SK-N-SH treated with all-trans-retinoic acid at 6 μM for 48 hours (cell line): ENCODE measurements at regions not wholly inside any gene's neighbourhood (a gene's known extent, or its start where the extent isn't known, plus 50 kb on each side); places are given as distances from the start of the nearest gene placed in this dataset.

ENCODE experiments used
- ATAC-seq: fragments of 200-7000 bp; cut with Tn5 transposase; 3 replicates; pipeline ENCODE4 v1.9.1; 2020; ENCODE audit warnings: mild to moderate bottlenecking, moderate library complexity
- BACH2 ChIP-seq: fragments of 250-450 bp; sonication (Bioruptor Pico); IDR thresholded peaks from 2 replicates; pipeline ENCODE4 v1.9.0; 2021; ENCODE audit warnings: mild to moderate bottlenecking, borderline replicate concordance
- CSDC2 ChIP-seq: fragments of 250-450 bp; sonication (Bioruptor Pico); IDR thresholded peaks from 2 replicates; pipeline ENCODE4 v1.5.0; 2020; ENCODE audit warnings: mild to moderate bottlenecking, moderate library complexity
- CSRNP3 ChIP-seq: fragments of 250-450 bp; sonication (Bioruptor Pico); IDR thresholded peaks from 2 replicates; pipeline ENCODE4 v1.5.1; 2021; ENCODE audit warnings: mild to moderate bottlenecking, moderate library complexity
- ESRRG ChIP-seq: fragments of 250-450 bp; sonication (Bioruptor Pico); IDR thresholded peaks from 2 replicates; pipeline ENCODE4 v1.6.1; 2021; ENCODE audit warnings: mild to moderate bottlenecking
- ISL1 ChIP-seq: fragments of 250-450 bp; sonication (Bioruptor Pico); IDR thresholded peaks from 2 replicates; pipeline ENCODE4 v2.1.2; 2022; ENCODE audit warnings: mild to moderate bottlenecking, moderate library complexity
- OSR1 ChIP-seq: fragments of 250-450 bp; sonication (Bioruptor Pico); IDR thresholded peaks from 2 replicates; pipeline ENCODE4 v1.8.0; 2022; ENCODE audit warnings: moderate library complexity, mild to moderate bottlenecking, inconsistent platforms
- POU6F1 ChIP-seq: fragments of 250-450 bp; sonication (Bioruptor Pico); IDR thresholded peaks from 2 replicates; pipeline ENCODE4 v1.8.0; 2021; ENCODE audit warnings: low read depth, mild to moderate bottlenecking, moderate library complexity, borderline replicate concordance
- PPARA ChIP-seq: fragments of 250-450 bp; sonication (Bioruptor Pico); IDR thresholded peaks from 2 replicates; pipeline ENCODE4 v1.5.0; 2020; ENCODE audit warnings: mild to moderate bottlenecking, borderline replicate concordance
- RARB ChIP-seq: fragments of 250-450 bp; sonication (Bioruptor Pico); IDR thresholded peaks from 2 replicates; pipeline ENCODE4 v1.8.0; 2021; ENCODE audit warnings: mild to moderate bottlenecking, moderate library complexity
- SNAI2 ChIP-seq: fragments of 250-450 bp; sonication (Bioruptor Pico); IDR thresholded peaks from 2 replicates; pipeline ENCODE4 v1.5.0; 2020; ENCODE audit warnings: mild to moderate bottlenecking, moderate library complexity
- TCF4 ChIP-seq: fragments of 250-450 bp; sonication (Bioruptor Pico); IDR thresholded peaks from 2 replicates; pipeline ENCODE4 v1.8.0; 2021; ENCODE audit warnings: mild to moderate bottlenecking, moderate library complexity, borderline replicate concordance
- TOX ChIP-seq: fragments of 250-450 bp; sonication (Bioruptor Pico); IDR thresholded peaks from 2 replicates; pipeline ENCODE4 v1.8.0; 2021; ENCODE audit warnings: mild to moderate bottlenecking, moderate library complexity, borderline replicate concordance
- ZFP3 ChIP-seq: fragments of 250-450 bp; sonication (Bioruptor Pico); IDR thresholded peaks from 2 replicates; pipeline ENCODE4 v1.5.0; 2020; ENCODE audit warnings: mild to moderate bottlenecking, moderate library complexity
- ZFP30 ChIP-seq: fragments of 450-650 bp; formaldehyde crosslinking; IDR thresholded peaks from 2 replicates; pipeline ENCODE4 v1.5.0; 2022; ENCODE audit warnings: mild to moderate bottlenecking, moderate library complexity
- ZNF565 ChIP-seq: fragments of 450-650 bp; formaldehyde crosslinking; conservative IDR thresholded peaks from 2 replicates; pipeline ENCODE4 v1.5.0; 2020; ENCODE audit warnings: low read depth, mild to moderate bottlenecking, moderate library complexity
- ZNF70 ChIP-seq: fragments of 450-650 bp; formaldehyde crosslinking; IDR thresholded peaks from 2 replicates; pipeline ENCODE4 v1.5.0; 2020; ENCODE audit warnings: mild to moderate bottlenecking, moderate library complexity
- ZNF8 ChIP-seq: fragments of 450-650 bp; formaldehyde crosslinking; IDR thresholded peaks from 2 replicates; pipeline ENCODE4 v1.5.0; 2020; ENCODE audit warnings: mild to moderate bottlenecking, moderate library complexity
- TF ChIP-seq, protein P1 (sequence below): fragments of 250-450 bp; sonication (Bioruptor Pico); IDR thresholded peaks from 2 replicates; pipeline ENCODE4 v1.8.0; 2020; ENCODE audit warnings: mild to moderate bottlenecking, moderate library complexity, borderline replicate concordance
- TF ChIP-seq, protein P2 (sequence below): fragments of 250-450 bp; sonication (Bioruptor Pico); IDR thresholded peaks from 2 replicates; pipeline ENCODE4 v1.5.1; 2020; ENCODE audit warnings: low read depth, mild to moderate bottlenecking, moderate library complexity

DNA sequence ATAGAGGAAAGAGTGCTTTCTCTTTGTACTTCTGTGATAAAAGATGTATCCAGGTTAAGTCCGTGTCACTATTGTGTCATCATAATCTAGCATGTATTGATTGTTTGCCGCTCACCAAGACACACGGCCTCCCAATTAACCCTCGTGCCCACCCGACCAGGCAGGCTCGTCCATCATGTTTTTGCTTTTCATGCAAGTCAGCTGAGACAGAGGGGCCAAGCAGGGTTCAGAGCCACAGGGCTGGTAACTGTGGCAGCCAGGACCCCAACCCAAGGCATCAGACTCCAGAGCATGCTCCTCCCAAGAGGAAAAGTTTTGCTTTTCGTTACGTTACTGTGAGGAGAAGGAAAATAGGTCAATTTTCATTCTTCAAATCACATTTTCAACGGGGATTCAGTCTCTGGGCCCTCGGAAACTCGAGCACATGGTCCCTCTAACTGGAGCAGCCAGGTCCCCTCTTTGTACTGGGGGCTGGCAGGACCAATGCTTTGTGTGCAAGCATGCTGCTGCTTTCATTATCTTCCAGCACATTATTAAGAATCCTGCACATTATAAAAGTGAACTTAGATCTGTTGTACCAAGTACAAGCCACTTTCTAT lies 161.1 kb upstream of the TOPAZ1 start (continued):
- no peak for TF ChIP-seq POU6F1 (CRISPR knock-in tag)

- ATAC-seq = peak; percentile 55; the same call in 2 of the 3 replicates
- TF ChIP-seq ESRRG (CRISPR knock-in tag) = no peak
- TF ChIP-seq BACH2 (CRISPR knock-in tag) = no peak
- TF ChIP-seq ZNF565 (CRISPR knock-in tag) = no peak
- TF ChIP-seq TOX (CRISPR knock-in tag) = no peak
- no peak for TF ChIP-seq RARB (CRISPR knock-in tag)
- TF ChIP-seq, protein P1, sequence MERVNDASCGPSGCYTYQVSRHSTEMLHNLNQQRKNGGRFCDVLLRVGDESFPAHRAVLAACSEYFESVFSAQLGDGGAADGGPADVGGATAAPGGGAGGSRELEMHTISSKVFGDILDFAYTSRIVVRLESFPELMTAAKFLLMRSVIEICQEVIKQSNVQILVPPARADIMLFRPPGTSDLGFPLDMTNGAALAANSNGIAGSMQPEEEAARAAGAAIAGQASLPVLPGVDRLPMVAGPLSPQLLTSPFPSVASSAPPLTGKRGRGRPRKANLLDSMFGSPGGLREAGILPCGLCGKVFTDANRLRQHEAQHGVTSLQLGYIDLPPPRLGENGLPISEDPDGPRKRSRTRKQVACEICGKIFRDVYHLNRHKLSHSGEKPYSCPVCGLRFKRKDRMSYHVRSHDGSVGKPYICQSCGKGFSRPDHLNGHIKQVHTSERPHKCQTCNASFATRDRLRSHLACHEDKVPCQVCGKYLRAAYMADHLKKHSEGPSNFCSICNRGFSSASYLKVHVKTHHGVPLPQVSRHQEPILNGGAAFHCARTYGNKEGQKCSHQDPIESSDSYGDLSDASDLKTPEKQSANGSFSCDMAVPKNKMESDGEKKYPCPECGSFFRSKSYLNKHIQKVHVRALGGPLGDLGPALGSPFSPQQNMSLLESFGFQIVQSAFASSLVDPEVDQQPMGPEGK (CRISPR knock-in tag) = no peak
- TF ChIP-seq CSRNP3 = no peak
- TF ChIP-seq ZFP30 = no peak
- no peak for TF ChIP-seq ISL1
Observed at GRCh38 chr3:44090036-44090435, 151.7 kb upstream of the TOPAZ1 start.

- no peak for ATAC-seq
- TF ChIP-seq, protein P1 (CRISPR knock-in tag) = no peak
- TF ChIP-seq RARB (CRISPR knock-in tag) = no peak
- TF ChIP-seq ZNF70 (CRISPR knock-in tag) = no peak
- TF ChIP-seq, protein P2, sequence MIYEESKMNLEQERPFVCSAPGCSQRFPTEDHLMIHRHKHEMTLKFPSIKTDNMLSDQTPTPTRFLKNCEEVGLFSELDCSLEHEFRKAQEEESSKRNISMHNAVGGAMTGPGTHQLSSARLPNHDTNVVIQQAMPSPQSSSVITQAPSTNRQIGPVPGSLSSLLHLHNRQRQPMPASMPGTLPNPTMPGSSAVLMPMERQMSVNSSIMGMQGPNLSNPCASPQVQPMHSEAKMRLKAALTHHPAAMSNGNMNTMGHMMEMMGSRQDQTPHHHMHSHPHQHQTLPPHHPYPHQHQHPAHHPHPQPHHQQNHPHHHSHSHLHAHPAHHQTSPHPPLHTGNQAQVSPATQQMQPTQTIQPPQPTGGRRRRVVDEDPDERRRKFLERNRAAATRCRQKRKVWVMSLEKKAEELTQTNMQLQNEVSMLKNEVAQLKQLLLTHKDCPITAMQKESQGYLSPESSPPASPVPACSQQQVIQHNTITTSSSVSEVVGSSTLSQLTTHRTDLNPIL (CRISPR knock-in tag) = no peak
- TF ChIP-seq POU6F1 (CRISPR knock-in tag) = no peak
Observed at GRCh38 chr3:44092497-44092896, 149.2 kb upstream of the TOPAZ1 start.

GRCh38 chr3:44093531-44093930 lies 148.2 kb upstream of the TOPAZ1 start:
- ATAC-seq = peak; percentile 24; the same call in 1 of the 3 replicates
- TF ChIP-seq OSR1 (CRISPR knock-in tag) = no peak
- no peak for TF ChIP-seq ISL1
- no peak for TF ChIP-seq ZNF8

- ATAC-seq = no peak
- TF ChIP-seq ESRRG (CRISPR knock-in tag) (no peak), ISL1 (no peak), OSR1 (CRISPR knock-in tag) (no peak), PPARA (CRISPR knock-in tag) (no peak), CSDC2 (CRISPR knock-in tag) (no peak), ZNF565 (CRISPR knock-in tag) (no peak), ZFP3 (no peak), ZNF70 (CRISPR knock-in tag) (no peak), BACH2 (CRISPR knock-in tag) (no peak), TCF4 (no peak), RARB (CRISPR knock-in tag) (no peak), ZFP30 (no peak), SNAI2 (no peak)
- TF ChIP-seq, protein P1 (CRISPR knock-in tag) = no peak
Observed at GRCh38 chr3:44098656-44099415, 142.8 kb upstream of the TOPAZ1 start.
